Lower leg skin (tissue), 3 donors: ENCODE measurements at regions not wholly inside any gene's neighbourhood (a gene's known extent, or its start where the extent isn't known, plus 50 kb on each side); places are given as distances from the start of the nearest gene placed in this dataset.

Experiments
- CTCF ChIP-seq, 3 donors: fragments of 450-650 bp; IDR thresholded peaks; one replicate each; pipeline ENCODE4 v1.5.1; 2016; ENCODE audit warnings: antibody characterized with exemption in 3 of 3, mild to moderate bottlenecking in 3 of 3, moderate library complexity in 2 of 3
- POLR2A ChIP-seq, 2 donors: fragments of 450-650 bp; IDR thresholded peaks; one replicate each; pipeline ENCODE4 v1.6.1; 2016 to 2017; ENCODE audit warnings: antibody characterized with exemption in 2 of 2, mild to moderate bottlenecking in 1 of 2, moderate library complexity in 1 of 2

- TF ChIP-seq CTCF (IDR thresholded peaks at IDR 0.05) = no peak
- TF ChIP-seq POLR2A (IDR thresholded peaks at IDR 0.05) = no peak
Measured at GRCh38 chr18:25470062-25470461, 118.1 kb upstream of the ZNF521 start.
